ENCODE measurements at regions not wholly inside any gene's neighbourhood (a gene's known extent, or its start where the extent isn't known, plus 50 kb on each side); places are given as distances from the start of the nearest gene placed in this dataset.

GRCh38 chr9:89738137-89738932 is 133.5 kb downstream of the GADD45G start:
- H3K4me3 ChIP-seq, result no peak overlapping the region
- no peaks in the 10 kb centered on the region for H3K27me3 ChIP-seq
- intact Hi-C loops (cut with DNase I), result loop anchor here (10.0 kb wide), 1 partner anchor 134 kb away; the partner anchor contains the start of gene GADD45G
- no peak for TF ChIP-seq CTCF (IDR thresholded peaks at IDR 0.05)
- H3K36me3 ChIP-seq, result no peaks in the 10 kb centered on the region
- no peaks in the 10 kb centered on the region for H3K9me3 ChIP-seq
- H3K27ac ChIP-seq, result no peak overlapping the region
- no peak overlapping the region for H3K9ac ChIP-seq (ENCODE audit: low read depth in 2 of 2, low read length in 2 of 2)
- no peak for DNase-seq
- no peaks in the 10 kb centered on the region for H3K4me1 ChIP-seq

GRCh38 chr9:89739511-89739910 is 134.7 kb downstream of the GADD45G start:
- Histone ChIP-seq H3K9me3 (no peaks in the 10 kb centered on the region), H3K4me3 (no peak overlapping the region), H3K36me3 (no peaks in the 10 kb centered on the region), H3K27ac (no peak overlapping the region), H3K9ac (ENCODE audit: low read depth in 2 of 2, low read length in 2 of 2) (no peak overlapping the region), H3K4me1 (no peaks in the 10 kb centered on the region), H3K27me3 (no peaks in the 10 kb centered on the region)
- intact Hi-C loops (cut with DNase I), result loop anchor here (10.0 kb wide), 1 partner anchor 135 kb away; the partner anchor contains the start of gene GADD45G
- no peak for TF ChIP-seq CTCF (IDR thresholded peaks at IDR 0.05)
- no peak for DNase-seq

GRCh38 chr9:89739916-89740315 is 135.1 kb downstream of the GADD45G start:
- H3K9ac ChIP-seq (ENCODE audit: low read depth in 2 of 2, low read length in 2 of 2), result no peak overlapping the region
- H3K27ac ChIP-seq, result no peak overlapping the region
- no peaks in the 10 kb centered on the region for H3K36me3 ChIP-seq
- no peaks in the 10 kb centered on the region for H3K27me3 ChIP-seq
- no peaks in the 10 kb centered on the region for H3K4me1 ChIP-seq
- TF ChIP-seq CTCF (IDR thresholded peaks at IDR 0.05), result no peak
- no peaks in the 10 kb centered on the region for H3K9me3 ChIP-seq
- no peak for DNase-seq
- H3K4me3 ChIP-seq, result no peak overlapping the region
- intact Hi-C loops (cut with DNase I), result loop anchor here (10.0 kb wide), 1 partner anchor 135 kb away; the partner anchor contains the start of gene GADD45G

GRCh38 chr9:89740722-89741121 is 135.9 kb downstream of the GADD45G start:
- Histone ChIP-seq H3K9ac (ENCODE audit: low read depth in 2 of 2, low read length in 2 of 2) (no peak overlapping the region), H3K27me3 (no peaks in the 10 kb centered on the region), H3K4me3 (no peak overlapping the region), H3K27ac (no peak overlapping the region), H3K9me3 (no peaks in the 10 kb centered on the region), H3K36me3 (no peaks in the 10 kb centered on the region), H3K4me1 (no peaks in the 10 kb centered on the region)
- intact Hi-C loops (cut with DNase I), result no loop called here
- TF ChIP-seq CTCF (IDR thresholded peaks at IDR 0.05), result no peak
- DNase-seq, result peak; percentile 45

GRCh38 chr9:89742660-89743059 is 137.8 kb downstream of the GADD45G start:
- no peak for DNase-seq
- Histone ChIP-seq H3K9me3 (no peaks in the 10 kb centered on the region), H3K4me3 (no peak overlapping the region), H3K36me3 (no peaks in the 10 kb centered on the region), H3K4me1 (no peaks in the 10 kb centered on the region), H3K27me3 (no peaks in the 10 kb centered on the region), H3K9ac (ENCODE audit: low read depth in 2 of 2, low read length in 2 of 2) (no peak overlapping the region), H3K27ac (no peak overlapping the region)
- TF ChIP-seq CTCF (IDR thresholded peaks at IDR 0.05), result no peak
- intact Hi-C loops (cut with DNase I), result no loop called here

Data from colonic mucosa (tissue), 4 donors.